GM23338 (cell line): ENCODE measurements at regions not wholly inside any gene's neighbourhood (a gene's known extent, or its start where the extent isn't known, plus 50 kb on each side); places are given as distances from the start of the nearest gene placed in this dataset.

Source experiments
- ATAC-seq: fragments of 200-7000 bp; cut with Tn5 transposase; 3 replicates; pipeline ENCODE4 v1.9.1; 2020
- DNase-seq: peaks from one replicate; pipeline ENCODE4 v3.0.0-alpha.2; 2015; ENCODE audit warnings: low spot score
- H2AFZ ChIP-seq: fragments of 200-600 bp; sonication (generic); 2 replicates; pipeline ENCODE4 v1.8.0; 2016; ENCODE audit warnings: antibody characterized with exemption, mild to moderate bottlenecking, moderate library complexity
- H3F3A ChIP-seq: fragments of 200-600 bp; sonication (generic); replicated peaks from 2 replicates; pipeline ENCODE4 v1.8.0; 2017; ENCODE audit warnings: antibody characterized with exemption, mixed run types, low read depth
- H3K27ac ChIP-seq: fragments of 200-600 bp; sonication (generic); 2 replicates; pipeline ENCODE4 v1.6.1; 2016; ENCODE audit warnings: low read depth
- H3K27me3 ChIP-seq: fragments of 200-600 bp; sonication (generic); 2 replicates; pipeline ENCODE4 v1.8.0; 2016; ENCODE audit warnings: mild to moderate bottlenecking, mixed run types, moderate library complexity; ENCODE audit not compliant: insufficient read depth
- H3K36me3 ChIP-seq: fragments of 200-600 bp; sonication (generic); 2 replicates; pipeline ENCODE4 v1.8.0; 2016; ENCODE audit warnings: mild to moderate bottlenecking; ENCODE audit not compliant: insufficient read depth
- H3K4me1 ChIP-seq: fragments of 200-600 bp; sonication (generic); 2 replicates; pipeline ENCODE4 v1.8.0; 2016; ENCODE audit warnings: mild to moderate bottlenecking, moderate library complexity; ENCODE audit not compliant: insufficient read depth
- H3K4me2 ChIP-seq: fragments of 200-600 bp; sonication (generic); 2 replicates; pipeline ENCODE4 v1.7.1; 2017; ENCODE audit warnings: mixed run types
- H3K4me3 ChIP-seq: fragments of 200-600 bp; sonication (generic); 2 replicates; pipeline ENCODE4 v1.6.1; 2016; ENCODE audit warnings: mixed run types
- H3K79me2 ChIP-seq: fragments of 200-600 bp; sonication (generic); replicated peaks from 2 replicates; pipeline ENCODE4 v1.8.0; 2017; ENCODE audit warnings: mild to moderate bottlenecking; ENCODE audit not compliant: insufficient read depth
- H3K9me2 ChIP-seq: fragments of 200-600 bp; sonication (generic); 2 replicates; pipeline ENCODE4 v1.8.0; 2017; ENCODE audit not compliant: insufficient read depth
- H4K20me1 ChIP-seq: fragments of 200-600 bp; sonication (generic); replicated peaks from 2 replicates; pipeline ENCODE4 v1.8.0; 2017; ENCODE audit warnings: mild to moderate bottlenecking; ENCODE audit not compliant: insufficient read depth
- H3K27ac Mint-ChIP-seq: 2 replicates; pipeline ENCODE4 v1.8.0; 2020; ENCODE audit warnings: inconsistent platforms, mild to moderate bottlenecking, moderate library complexity, mixed read lengths
- H3K27me3 Mint-ChIP-seq: 3 replicates; pipeline ENCODE4 v1.8.0; 2022; ENCODE audit warnings: low read depth, mild to moderate bottlenecking, moderate library complexity, mixed read lengths, inconsistent platforms; ENCODE audit not compliant: insufficient read depth, poor library complexity
- H3K36me3 Mint-ChIP-seq: 3 replicates; pipeline ENCODE4 v1.8.0; 2021; ENCODE audit warnings: low read depth, mild to moderate bottlenecking, inconsistent platforms, moderate library complexity, mixed read lengths
- H3K4me1 Mint-ChIP-seq: 3 replicates; pipeline ENCODE4 v1.8.0; 2020; ENCODE audit warnings: mild to moderate bottlenecking, inconsistent platforms, mixed read lengths
- H3K4me3 Mint-ChIP-seq: 3 replicates; pipeline ENCODE4 v1.8.0; 2021; ENCODE audit warnings: moderate library complexity, mild to moderate bottlenecking, inconsistent platforms, mixed read lengths
- H3K9me3 Mint-ChIP-seq: 3 replicates; pipeline ENCODE4 v1.8.0; 2020; ENCODE audit warnings: moderate library complexity, mild to moderate bottlenecking, inconsistent platforms, mixed read lengths
- CREB1 ChIP-seq: fragments of 250-450 bp; sonication (Bioruptor Pico); IDR thresholded peaks from 2 replicates; pipeline ENCODE4 v1.5.0; 2020; ENCODE audit warnings: low read depth, mild to moderate bottlenecking, moderate library complexity
- ETS1 ChIP-seq: IDR thresholded peaks from 2 replicates; pipeline ENCODE4 v1.6.1; 2016; ENCODE audit warnings: antibody characterized with exemption
- EZH2 ChIP-seq: fragments of 200-600 bp; sonication (generic); IDR thresholded peaks from one replicate; pipeline ENCODE4 v1.8.0; 2017; ENCODE audit warnings: antibody characterized with exemption, mild to moderate bottlenecking, low read depth; ENCODE audit not compliant: unreplicated experiment
- EZH2phosphoT487 ChIP-seq: fragments of 200-600 bp; sonication (generic); IDR thresholded peaks from one replicate; pipeline ENCODE4 v1.8.1; 2018; ENCODE audit warnings: antibody characterized with exemption; ENCODE audit not compliant: unreplicated experiment
- JUNB ChIP-seq: IDR thresholded peaks from one replicate; pipeline ENCODE4 v1.6.1; 2016; ENCODE audit warnings: antibody characterized with exemption; ENCODE audit not compliant: unreplicated experiment
- NANOG ChIP-seq: IDR thresholded peaks from 2 replicates; pipeline ENCODE4 v1.6.1; 2016; ENCODE audit warnings: antibody characterized with exemption, borderline replicate concordance
- POLR2AphosphoS5 ChIP-seq: IDR thresholded peaks from 2 replicates; pipeline ENCODE4 v1.6.1; 2016; ENCODE audit warnings: antibody characterized with exemption, low read depth
- STAT1 ChIP-seq: IDR thresholded peaks from one replicate; pipeline ENCODE4 v1.6.1; 2016; ENCODE audit warnings: antibody characterized with exemption; ENCODE audit not compliant: unreplicated experiment
- ZNF114 ChIP-seq: fragments of 250-450 bp; sonication (Bioruptor Pico); IDR thresholded peaks from 2 replicates; pipeline ENCODE4 v1.5.0; 2020; ENCODE audit warnings: mild to moderate bottlenecking, moderate library complexity
- ZNF331 ChIP-seq: fragments of 250-450 bp; sonication (Bioruptor Pico); IDR thresholded peaks from 2 replicates; pipeline ENCODE4 v1.5.0; 2020; ENCODE audit warnings: low read depth, mild to moderate bottlenecking, moderate library complexity
- ZNF462 ChIP-seq: fragments of 250-450 bp; sonication (Bioruptor Pico); IDR thresholded peaks from 2 replicates; pipeline ENCODE4 v1.5.0; 2020; ENCODE audit warnings: mild to moderate bottlenecking, moderate library complexity
- TF ChIP-seq, protein P1 (sequence below): IDR thresholded peaks from one replicate; pipeline ENCODE4 v1.6.1; 2018; ENCODE audit warnings: antibody characterized with exemption; ENCODE audit not compliant: unreplicated experiment
- TF ChIP-seq, protein P2 (sequence below), 2 experiments: fragments of 200-600 bp in 1 of 2; sonication (generic) in 1 of 2; conservative IDR thresholded peaks; 2 replicates each; pipeline versions ENCODE4 v1.5.1 to v1.6.1; 2016 to 2017; ENCODE audit warnings: antibody characterized with exemption in 2 of 2, low read depth in 2 of 2, mild to moderate bottlenecking in 2 of 2, moderate library complexity in 1 of 2

DNA sequence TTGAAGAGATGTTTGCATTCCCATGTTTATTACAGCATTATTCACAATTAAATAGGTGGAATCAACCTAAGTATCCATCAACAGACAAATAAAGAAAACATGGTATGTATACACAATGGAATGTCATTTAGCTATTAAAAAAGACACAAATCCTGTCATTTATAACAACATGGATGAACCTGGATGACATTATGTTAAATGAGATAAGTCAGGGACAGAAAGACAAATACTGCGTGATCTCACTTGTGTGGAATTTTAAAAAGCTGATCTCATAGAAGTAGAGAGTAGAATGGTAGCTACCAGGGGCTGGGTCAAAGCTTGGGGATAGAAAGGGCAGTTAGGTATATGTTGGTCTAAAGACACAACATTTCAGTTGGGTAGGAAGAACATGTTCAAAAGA lies 376.3 kb downstream of the EPHA4 start:
- Mint-ChIP-seq H3K27me3 (peaks cover 7% of the 10 kb centered on the region), H3K27ac (no peak overlapping the region), H3K36me3 (peaks cover 2% of the 10 kb centered on the region; the same call in 1 of the 3 replicates), H3K4me3 (no peak overlapping the region), H3K4me1 (peaks cover 24% of the 10 kb centered on the region), H3K9me3 (no peaks in the 10 kb centered on the region; the same call in 2 of the 3 replicates)
- Histone ChIP-seq H3K4me2 (no peak overlapping the region), H3K27ac (no peak overlapping the region), H3K4me3 (no peak overlapping the region), H3K4me1 (peaks cover 32% of the 10 kb centered on the region), H3K27me3 (no peaks in the 10 kb centered on the region), H2AFZ (no peak overlapping the region), H3F3A (no peaks in the 10 kb centered on the region), H3K9me2 (no peaks in the 10 kb centered on the region), H4K20me1 (no peaks in the 10 kb centered on the region), H3K79me2 (no peaks in the 10 kb centered on the region), H3K36me3 (no peaks in the 10 kb centered on the region)
- TF ChIP-seq CREB1 (CRISPR knock-in tag) = no peak
- no peak for TF ChIP-seq POLR2AphosphoS5
- TF ChIP-seq NANOG = no peak
- TF ChIP-seq ETS1 = no peak
- TF ChIP-seq ZNF462 (CRISPR knock-in tag) = no peak
- TF ChIP-seq EZH2 = no peak
- no peak for TF ChIP-seq ZNF331
- TF ChIP-seq ZNF114 (CRISPR knock-in tag) = no peak
- TF ChIP-seq STAT1 = no peak
- TF ChIP-seq, protein P1, sequence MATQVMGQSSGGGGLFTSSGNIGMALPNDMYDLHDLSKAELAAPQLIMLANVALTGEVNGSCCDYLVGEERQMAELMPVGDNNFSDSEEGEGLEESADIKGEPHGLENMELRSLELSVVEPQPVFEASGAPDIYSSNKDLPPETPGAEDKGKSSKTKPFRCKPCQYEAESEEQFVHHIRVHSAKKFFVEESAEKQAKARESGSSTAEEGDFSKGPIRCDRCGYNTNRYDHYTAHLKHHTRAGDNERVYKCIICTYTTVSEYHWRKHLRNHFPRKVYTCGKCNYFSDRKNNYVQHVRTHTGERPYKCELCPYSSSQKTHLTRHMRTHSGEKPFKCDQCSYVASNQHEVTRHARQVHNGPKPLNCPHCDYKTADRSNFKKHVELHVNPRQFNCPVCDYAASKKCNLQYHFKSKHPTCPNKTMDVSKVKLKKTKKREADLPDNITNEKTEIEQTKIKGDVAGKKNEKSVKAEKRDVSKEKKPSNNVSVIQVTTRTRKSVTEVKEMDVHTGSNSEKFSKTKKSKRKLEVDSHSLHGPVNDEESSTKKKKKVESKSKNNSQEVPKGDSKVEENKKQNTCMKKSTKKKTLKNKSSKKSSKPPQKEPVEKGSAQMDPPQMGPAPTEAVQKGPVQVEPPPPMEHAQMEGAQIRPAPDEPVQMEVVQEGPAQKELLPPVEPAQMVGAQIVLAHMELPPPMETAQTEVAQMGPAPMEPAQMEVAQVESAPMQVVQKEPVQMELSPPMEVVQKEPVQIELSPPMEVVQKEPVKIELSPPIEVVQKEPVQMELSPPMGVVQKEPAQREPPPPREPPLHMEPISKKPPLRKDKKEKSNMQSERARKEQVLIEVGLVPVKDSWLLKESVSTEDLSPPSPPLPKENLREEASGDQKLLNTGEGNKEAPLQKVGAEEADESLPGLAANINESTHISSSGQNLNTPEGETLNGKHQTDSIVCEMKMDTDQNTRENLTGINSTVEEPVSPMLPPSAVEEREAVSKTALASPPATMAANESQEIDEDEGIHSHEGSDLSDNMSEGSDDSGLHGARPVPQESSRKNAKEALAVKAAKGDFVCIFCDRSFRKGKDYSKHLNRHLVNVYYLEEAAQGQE = no peak
- no peak for TF ChIP-seq JUNB
- TF ChIP-seq EZH2phosphoT487 = no peak
- TF ChIP-seq, protein P2, sequence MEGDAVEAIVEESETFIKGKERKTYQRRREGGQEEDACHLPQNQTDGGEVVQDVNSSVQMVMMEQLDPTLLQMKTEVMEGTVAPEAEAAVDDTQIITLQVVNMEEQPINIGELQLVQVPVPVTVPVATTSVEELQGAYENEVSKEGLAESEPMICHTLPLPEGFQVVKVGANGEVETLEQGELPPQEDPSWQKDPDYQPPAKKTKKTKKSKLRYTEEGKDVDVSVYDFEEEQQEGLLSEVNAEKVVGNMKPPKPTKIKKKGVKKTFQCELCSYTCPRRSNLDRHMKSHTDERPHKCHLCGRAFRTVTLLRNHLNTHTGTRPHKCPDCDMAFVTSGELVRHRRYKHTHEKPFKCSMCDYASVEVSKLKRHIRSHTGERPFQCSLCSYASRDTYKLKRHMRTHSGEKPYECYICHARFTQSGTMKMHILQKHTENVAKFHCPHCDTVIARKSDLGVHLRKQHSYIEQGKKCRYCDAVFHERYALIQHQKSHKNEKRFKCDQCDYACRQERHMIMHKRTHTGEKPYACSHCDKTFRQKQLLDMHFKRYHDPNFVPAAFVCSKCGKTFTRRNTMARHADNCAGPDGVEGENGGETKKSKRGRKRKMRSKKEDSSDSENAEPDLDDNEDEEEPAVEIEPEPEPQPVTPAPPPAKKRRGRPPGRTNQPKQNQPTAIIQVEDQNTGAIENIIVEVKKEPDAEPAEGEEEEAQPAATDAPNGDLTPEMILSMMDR (conservative IDR thresholded peaks at IDR 0.05; ENCODE audit: low read depth in 2 of 2) = no peak
- ATAC-seq = no peak
- DNase-seq = no peak
